Fibroblast of the aortic adventitia (primary cell): ENCODE measurements at regions not wholly inside any gene's neighbourhood (a gene's known extent, or its start where the extent isn't known, plus 50 kb on each side); places are given as distances from the start of the nearest gene placed in this dataset.

Experiments
- DNase-seq: peaks from one replicate; pipeline ENCODE4 v3.0.0-alpha.2; 2010; ENCODE audit warnings: low read depth
- H3K4me3 ChIP-seq: 2 replicates; pipeline ENCODE4 v1.5.1; 2011; ENCODE audit warnings: low read depth, mild to moderate bottlenecking, control low read depth, low read length, moderate library complexity
- TF ChIP-seq, protein P1 (sequence below): IDR thresholded peaks from 2 replicates; pipeline ENCODE4 v1.5.1; 2011; ENCODE audit warnings: mild to moderate bottlenecking, low read length, control low read depth, inconsistent platforms; ENCODE audit not compliant: insufficient read depth

DNA sequence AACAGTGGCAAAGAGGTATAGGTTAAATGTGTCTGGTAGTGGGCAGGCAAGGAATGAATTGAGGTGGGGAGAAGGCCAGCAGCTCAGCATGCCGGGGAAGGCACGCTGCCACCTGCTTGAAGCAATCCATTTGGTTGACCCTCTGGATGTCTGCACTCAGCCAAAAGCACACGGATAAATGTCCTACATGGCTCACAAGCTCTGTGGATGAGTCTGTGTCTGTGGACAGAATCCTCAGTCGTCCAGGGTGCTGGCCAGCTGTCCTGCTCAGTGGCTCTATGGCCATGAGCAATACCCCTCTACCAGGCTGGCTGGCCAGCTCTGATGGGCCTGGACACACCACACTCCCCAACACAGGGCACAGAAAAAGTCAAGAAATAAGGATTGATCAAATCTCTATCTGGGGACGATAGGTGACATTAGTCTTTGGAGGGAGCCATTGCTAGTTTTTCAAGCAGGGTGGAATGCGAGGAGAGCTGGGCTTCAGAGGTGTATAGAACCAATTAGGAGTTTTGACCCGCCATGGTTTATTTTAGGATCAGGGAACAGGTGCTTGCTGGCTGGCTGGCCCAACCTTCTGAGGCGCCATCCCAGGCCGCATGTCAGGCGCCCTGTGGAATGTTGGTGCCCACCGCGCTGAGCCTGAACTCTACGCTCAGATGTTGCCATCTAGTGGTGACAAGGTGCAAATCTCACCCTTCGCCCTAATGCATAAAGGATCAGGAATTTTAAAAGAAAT, 493.4 kb downstream of the TNS3 start:
- TF ChIP-seq, protein P1, sequence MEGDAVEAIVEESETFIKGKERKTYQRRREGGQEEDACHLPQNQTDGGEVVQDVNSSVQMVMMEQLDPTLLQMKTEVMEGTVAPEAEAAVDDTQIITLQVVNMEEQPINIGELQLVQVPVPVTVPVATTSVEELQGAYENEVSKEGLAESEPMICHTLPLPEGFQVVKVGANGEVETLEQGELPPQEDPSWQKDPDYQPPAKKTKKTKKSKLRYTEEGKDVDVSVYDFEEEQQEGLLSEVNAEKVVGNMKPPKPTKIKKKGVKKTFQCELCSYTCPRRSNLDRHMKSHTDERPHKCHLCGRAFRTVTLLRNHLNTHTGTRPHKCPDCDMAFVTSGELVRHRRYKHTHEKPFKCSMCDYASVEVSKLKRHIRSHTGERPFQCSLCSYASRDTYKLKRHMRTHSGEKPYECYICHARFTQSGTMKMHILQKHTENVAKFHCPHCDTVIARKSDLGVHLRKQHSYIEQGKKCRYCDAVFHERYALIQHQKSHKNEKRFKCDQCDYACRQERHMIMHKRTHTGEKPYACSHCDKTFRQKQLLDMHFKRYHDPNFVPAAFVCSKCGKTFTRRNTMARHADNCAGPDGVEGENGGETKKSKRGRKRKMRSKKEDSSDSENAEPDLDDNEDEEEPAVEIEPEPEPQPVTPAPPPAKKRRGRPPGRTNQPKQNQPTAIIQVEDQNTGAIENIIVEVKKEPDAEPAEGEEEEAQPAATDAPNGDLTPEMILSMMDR = peak; percentile 86
- H3K4me3 ChIP-seq = no peak overlapping the region
- peak; percentile 78 for DNase-seq

GRCh38 chr7:47087866-47088265, 494.0 kb downstream of the TNS3 start:
- DNase-seq = peak; percentile 27
- TF ChIP-seq, protein P1 = no peak
- no peak overlapping the region for H3K4me3 ChIP-seq

DNA sequence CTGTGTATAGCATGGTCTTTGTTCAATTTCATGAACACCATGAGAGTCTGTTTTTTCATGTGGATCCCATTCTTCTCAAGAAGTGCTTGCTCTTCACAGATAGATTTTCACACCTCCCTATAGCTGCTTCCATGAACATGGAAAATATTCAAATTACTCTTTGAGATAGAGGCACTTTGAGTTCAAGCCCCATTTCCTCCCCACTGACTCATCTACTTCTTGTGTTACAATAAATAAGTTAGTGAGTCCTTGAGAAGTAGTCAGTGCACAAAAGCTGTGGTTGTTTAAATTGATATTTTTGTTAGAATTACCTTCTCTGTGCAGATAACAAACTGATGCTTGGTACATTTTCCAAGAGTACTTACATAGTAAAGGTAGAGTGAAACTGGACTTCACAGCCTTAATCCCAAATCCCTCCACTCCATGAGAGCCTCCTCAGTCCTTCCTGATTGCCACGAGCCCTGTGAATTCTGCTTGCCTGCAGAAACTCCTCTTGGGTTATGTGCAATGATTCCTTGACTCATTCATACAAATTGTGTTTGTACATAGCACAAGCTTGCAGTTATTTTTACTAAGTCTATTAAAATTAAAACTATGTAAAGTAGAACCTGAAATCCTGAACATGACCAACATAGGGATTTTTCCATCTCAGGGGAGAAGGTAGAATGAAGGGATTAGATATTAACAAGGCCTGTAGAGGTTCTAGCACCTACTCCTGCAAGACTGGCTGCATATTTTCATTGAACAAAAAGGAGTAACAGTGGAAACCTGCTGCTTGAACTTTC, 496.2 kb downstream of the TNS3 start:
- no peak overlapping the region for H3K4me3 ChIP-seq
- TF ChIP-seq, protein P1 = no peak
- no peak for DNase-seq

- no peak for DNase-seq
- TF ChIP-seq, protein P1 = no peak
- H3K4me3 ChIP-seq = no peak overlapping the region
Observed at GRCh38 chr7:47083476-47084250, 498.2 kb downstream of the TNS3 start.

GRCh38 chr7:47080816-47081215, 501.1 kb downstream of the TNS3 start:
- H3K4me3 ChIP-seq = no peak overlapping the region
- DNase-seq = no peak
- TF ChIP-seq, protein P1 = no peak

- TF ChIP-seq, protein P1 = no peak
- no peak overlapping the region for H3K4me3 ChIP-seq
- DNase-seq = peak; percentile 43
Observed at GRCh38 chr7:47078241-47078640, 503.7 kb downstream of the TNS3 start.
